Testis (tissue), 2 donors: ENCODE measurements at regions not wholly inside any gene's neighbourhood (a gene's known extent, or its start where the extent isn't known, plus 50 kb on each side); places are given as distances from the start of the nearest gene placed in this dataset.

Experiments used
- CTCF ChIP-seq, 3 experiments: fragments of 450-650 bp in 2 of 3; fragments of 200-600 bp in 1 of 3; sonication (generic) in 1 of 3; IDR thresholded peaks; one replicate each; pipeline ENCODE4 v1.5.1; 2016 to 2019; ENCODE audit warnings: antibody characterized with exemption in 3 of 3, mild to moderate bottlenecking in 2 of 3, moderate library complexity in 1 of 3
- POLR2A ChIP-seq: fragments of 450-650 bp; IDR thresholded peaks from one replicate; pipeline ENCODE4 v1.6.1; 2017; ENCODE audit warnings: antibody characterized with exemption, mild to moderate bottlenecking, moderate library complexity

GRCh38 chr15:47443839-47444238, 273.5 kb upstream of the SEMA6D start:
- TF ChIP-seq POLR2A (no peak), CTCF (IDR thresholded peaks at IDR 0.05) (no peak)
